ENCODE measurements at regions not wholly inside any gene's neighbourhood (a gene's known extent, or its start where the extent isn't known, plus 50 kb on each side); places are given as distances from the start of the nearest gene placed in this dataset.
A peak's percentile ranks its signal among the peaks of the same experiment; 100 is the strongest.

- H3K27ac ChIP-seq (ENCODE audit: low read length), result no peak overlapping the region
- no peaks in the 10 kb centered on the region for H3K27me3 ChIP-seq (replicated peaks; ENCODE audit: insufficient read depth, low read length)
- H3K79me2 ChIP-seq (ENCODE audit: low read length), result no peaks in the 10 kb centered on the region
- no peaks in the 10 kb centered on the region for H3K9me3 ChIP-seq (replicated peaks; ENCODE audit: insufficient read depth, low read length)
- no peaks in the 10 kb centered on the region for H4K20me1 ChIP-seq (ENCODE audit: insufficient read depth, low read length)
- H3K4me3 ChIP-seq (ENCODE audit: low read length), result no peak overlapping the region
- no peak overlapping the region for H2AFZ ChIP-seq (ENCODE audit: low read length)
- H3F3A ChIP-seq (ENCODE audit: insufficient read depth, low read length), result no peaks in the 10 kb centered on the region
- TF ChIP-seq EZH2phosphoT487 (IDR thresholded peaks at IDR 0.05; ENCODE audit: low read length) (no peak), EZH2 (optimal IDR thresholded peaks at IDR 0.05; ENCODE audit: low read depth, low read length) (no peak)
- TF ChIP-seq, protein P1, sequence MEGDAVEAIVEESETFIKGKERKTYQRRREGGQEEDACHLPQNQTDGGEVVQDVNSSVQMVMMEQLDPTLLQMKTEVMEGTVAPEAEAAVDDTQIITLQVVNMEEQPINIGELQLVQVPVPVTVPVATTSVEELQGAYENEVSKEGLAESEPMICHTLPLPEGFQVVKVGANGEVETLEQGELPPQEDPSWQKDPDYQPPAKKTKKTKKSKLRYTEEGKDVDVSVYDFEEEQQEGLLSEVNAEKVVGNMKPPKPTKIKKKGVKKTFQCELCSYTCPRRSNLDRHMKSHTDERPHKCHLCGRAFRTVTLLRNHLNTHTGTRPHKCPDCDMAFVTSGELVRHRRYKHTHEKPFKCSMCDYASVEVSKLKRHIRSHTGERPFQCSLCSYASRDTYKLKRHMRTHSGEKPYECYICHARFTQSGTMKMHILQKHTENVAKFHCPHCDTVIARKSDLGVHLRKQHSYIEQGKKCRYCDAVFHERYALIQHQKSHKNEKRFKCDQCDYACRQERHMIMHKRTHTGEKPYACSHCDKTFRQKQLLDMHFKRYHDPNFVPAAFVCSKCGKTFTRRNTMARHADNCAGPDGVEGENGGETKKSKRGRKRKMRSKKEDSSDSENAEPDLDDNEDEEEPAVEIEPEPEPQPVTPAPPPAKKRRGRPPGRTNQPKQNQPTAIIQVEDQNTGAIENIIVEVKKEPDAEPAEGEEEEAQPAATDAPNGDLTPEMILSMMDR (IDR thresholded peaks at IDR 0.05; ENCODE audit: low read length), result no peak
- no peaks in the 10 kb centered on the region for H3K36me3 ChIP-seq (replicated peaks; ENCODE audit: insufficient read depth, low read length)
- no peak for DNase-seq
- no peaks in the 10 kb centered on the region for H3K4me1 ChIP-seq (ENCODE audit: low read length)
- no peaks in the 10 kb centered on the region for H3K9me2 ChIP-seq (replicated peaks; ENCODE audit: insufficient read depth, low read length)
- no peak overlapping the region for H3K9ac ChIP-seq (ENCODE audit: low read length)
- no peak overlapping the region for H3K4me2 ChIP-seq (ENCODE audit: low read depth, low read length)
Observed at GRCh38 chr9:69970001-69970533, 73.6 kb upstream of the MAMDC2 start.

- peak; percentile 65 for DNase-seq
- TF ChIP-seq EZH2phosphoT487 (IDR thresholded peaks at IDR 0.05; ENCODE audit: low read length), result no peak
- TF ChIP-seq, protein P1 (IDR thresholded peaks at IDR 0.05; ENCODE audit: low read length), result peak; percentile 92
- Histone ChIP-seq H3K27me3 (replicated peaks; ENCODE audit: insufficient read depth, low read length) (no peaks in the 10 kb centered on the region), H3F3A (ENCODE audit: insufficient read depth, low read length) (no peaks in the 10 kb centered on the region), H3K4me2 (ENCODE audit: low read depth, low read length) (no peak overlapping the region; the same call in 1 of the 2 replicates), H3K27ac (ENCODE audit: low read length) (no peak overlapping the region), H3K9me2 (replicated peaks; ENCODE audit: insufficient read depth, low read length) (no peaks in the 10 kb centered on the region), H4K20me1 (ENCODE audit: insufficient read depth, low read length) (no peaks in the 10 kb centered on the region), H3K9me3 (replicated peaks; ENCODE audit: insufficient read depth, low read length) (no peaks in the 10 kb centered on the region), H3K36me3 (replicated peaks; ENCODE audit: insufficient read depth, low read length) (no peaks in the 10 kb centered on the region), H2AFZ (ENCODE audit: low read length) (peak overlapping the region; percentile 25; the same call in 1 of the 2 replicates), H3K79me2 (ENCODE audit: low read length) (no peaks in the 10 kb centered on the region), H3K4me3 (ENCODE audit: low read length) (no peak overlapping the region), H3K4me1 (ENCODE audit: low read length) (no peaks in the 10 kb centered on the region), H3K9ac (ENCODE audit: low read length) (no peak overlapping the region; the same call in 1 of the 2 replicates)
Observed at GRCh38 chr9:69971643-69972449, 71.8 kb upstream of the MAMDC2 start.

DNA sequence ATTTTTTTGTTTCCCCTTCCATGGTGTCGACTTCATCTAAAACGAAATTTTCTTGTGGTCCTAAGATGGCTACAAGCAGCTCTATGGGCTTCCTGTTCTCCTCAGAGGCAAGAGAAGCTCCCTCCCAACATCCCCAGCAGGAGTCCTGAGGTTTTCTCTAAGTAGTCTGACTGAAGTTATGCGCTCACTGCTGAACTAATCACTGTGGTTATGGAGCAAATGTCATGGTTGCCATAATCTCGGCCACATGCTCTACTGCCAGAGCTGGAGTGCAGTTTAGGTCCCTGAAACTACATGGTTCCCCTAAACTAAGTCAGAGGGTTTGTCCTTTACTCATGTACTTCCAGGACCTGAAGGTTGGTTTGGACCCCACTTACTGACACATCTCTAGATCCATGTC, 68.0 kb upstream of the MAMDC2 start:
- no peaks in the 10 kb centered on the region for H3F3A ChIP-seq (ENCODE audit: insufficient read depth, low read length)
- H3K9me2 ChIP-seq (replicated peaks; ENCODE audit: insufficient read depth, low read length), result no peaks in the 10 kb centered on the region
- no peaks in the 10 kb centered on the region for H3K36me3 ChIP-seq (replicated peaks; ENCODE audit: insufficient read depth, low read length)
- H3K79me2 ChIP-seq (ENCODE audit: low read length), result no peaks in the 10 kb centered on the region
- H3K4me2 ChIP-seq (ENCODE audit: low read depth, low read length), result no peak overlapping the region
- TF ChIP-seq, protein P1 (IDR thresholded peaks at IDR 0.05; ENCODE audit: low read length), result no peak
- TF ChIP-seq EZH2 (optimal IDR thresholded peaks at IDR 0.05; ENCODE audit: low read depth, low read length) (no peak), EZH2phosphoT487 (IDR thresholded peaks at IDR 0.05; ENCODE audit: low read length) (no peak)
- no peaks in the 10 kb centered on the region for H3K9me3 ChIP-seq (replicated peaks; ENCODE audit: insufficient read depth, low read length)
- no peaks in the 10 kb centered on the region for H3K27me3 ChIP-seq (replicated peaks; ENCODE audit: insufficient read depth, low read length)
- no peaks in the 10 kb centered on the region for H3K4me1 ChIP-seq (ENCODE audit: low read length)
- no peak overlapping the region for H3K27ac ChIP-seq (ENCODE audit: low read length)
- H4K20me1 ChIP-seq (ENCODE audit: insufficient read depth, low read length), result no peaks in the 10 kb centered on the region
- H2AFZ ChIP-seq (ENCODE audit: low read length), result no peak overlapping the region
- no peak for DNase-seq
- H3K9ac ChIP-seq (ENCODE audit: low read length), result no peak overlapping the region
- H3K4me3 ChIP-seq (ENCODE audit: low read length), result no peak overlapping the region
